ENCODE measurements at regions not wholly inside any gene's neighbourhood (a gene's known extent, or its start where the extent isn't known, plus 50 kb on each side); places are given as distances from the start of the nearest gene placed in this dataset.

GRCh38 chr4:155530290-155530689 lies 136.4 kb upstream of the GUCY1A1 start:
- ChIA-PET POLR2A (no interaction called here), CTCF (interaction anchor here (1.1 kb wide), 1 partner anchor 31 kb away, joined by 4 read pairs; no protein-coding TSS in a partner anchor)
- H3K9me3 Mint-ChIP-seq: no peaks in the 10 kb centered on the region
- DNase-seq (no peak), ATAC-seq (ENCODE audit: poor library complexity) (no peak)
- no peaks in the 10 kb centered on the region for H3K27me3 ChIP-seq (ENCODE audit: control insufficient read depth in 1 of 2, insufficient read depth in 2 of 2, low read length in 2 of 2)
- no peak overlapping the region for H3K4me3 Mint-ChIP-seq
- intact Hi-C loops (cut with DNase I, micrococcal nuclease): no loop called here
- TF ChIP-seq CTCF (IDR thresholded peaks at IDR 0.05): no peak
- no peak overlapping the region for H3K4me3 ChIP-seq (ENCODE audit: low read length)
- H3K36me3 Mint-ChIP-seq (ENCODE audit: low read depth): no peaks in the 10 kb centered on the region
- H3K27ac ChIP-seq (ENCODE audit: low read depth in 1 of 2, low read length in 2 of 2): no peak overlapping the region
- H3K27me3 Mint-ChIP-seq: no peaks in the 10 kb centered on the region
- H3K4me1 Mint-ChIP-seq (ENCODE audit: low read depth): no peaks in the 10 kb centered on the region
- H3K36me3 ChIP-seq (ENCODE audit: insufficient read depth, low read length): no peaks in the 10 kb centered on the region
- H3K4me1 ChIP-seq (ENCODE audit: insufficient read depth, low read length): no peaks in the 10 kb centered on the region
- H3K9me3 ChIP-seq (ENCODE audit: control insufficient read depth in 1 of 2, insufficient read depth in 1 of 2, low read length in 2 of 2): no peaks in the 10 kb centered on the region
- no peak overlapping the region for H3K27ac Mint-ChIP-seq

GRCh38 chr4:155529716-155530115 lies 136.9 kb upstream of the GUCY1A1 start:
- Mint-ChIP-seq H3K27me3 (no peaks in the 10 kb centered on the region), H3K9me3 (no peaks in the 10 kb centered on the region), H3K36me3 (ENCODE audit: low read depth) (no peaks in the 10 kb centered on the region), H3K4me3 (no peak overlapping the region), H3K4me1 (ENCODE audit: low read depth) (no peaks in the 10 kb centered on the region), H3K27ac (no peak overlapping the region)
- Histone ChIP-seq H3K36me3 (ENCODE audit: insufficient read depth, low read length) (no peaks in the 10 kb centered on the region), H3K27ac (ENCODE audit: low read depth in 1 of 2, low read length in 2 of 2) (no peak overlapping the region), H3K4me3 (ENCODE audit: low read length) (no peak overlapping the region), H3K4me1 (ENCODE audit: insufficient read depth, low read length) (no peaks in the 10 kb centered on the region), H3K27me3 (ENCODE audit: control insufficient read depth in 1 of 2, insufficient read depth in 2 of 2, low read length in 2 of 2) (no peaks in the 10 kb centered on the region), H3K9me3 (ENCODE audit: control insufficient read depth in 1 of 2, insufficient read depth in 1 of 2, low read length in 2 of 2) (no peaks in the 10 kb centered on the region)
- no peak for TF ChIP-seq CTCF (IDR thresholded peaks at IDR 0.05)
- ATAC-seq (ENCODE audit: poor library complexity): no peak
- POLR2A ChIA-PET: no interaction called here
- intact Hi-C loops (cut with DNase I, micrococcal nuclease): no loop called here
- DNase-seq: no peak
- CTCF ChIA-PET: interaction anchor here (1.1 kb wide), 1 partner anchor 32 kb away, joined by 4 read pairs; no protein-coding TSS in a partner anchor

- H3K27me3 ChIP-seq (ENCODE audit: control insufficient read depth in 1 of 2, insufficient read depth in 2 of 2, low read length in 2 of 2): no peaks in the 10 kb centered on the region
- H3K36me3 Mint-ChIP-seq (ENCODE audit: low read depth): no peaks in the 10 kb centered on the region
- H3K27ac Mint-ChIP-seq: no peak overlapping the region
- peak in 1 of 14 experiments; percentile 9 for DNase-seq
- H3K27ac ChIP-seq (ENCODE audit: low read depth in 1 of 2, low read length in 2 of 2): no peak overlapping the region
- POLR2A ChIA-PET: no interaction called here
- ATAC-seq (ENCODE audit: poor library complexity): no peak
- H3K27me3 Mint-ChIP-seq: no peaks in the 10 kb centered on the region
- no peak for TF ChIP-seq CTCF (IDR thresholded peaks at IDR 0.05)
- no peaks in the 10 kb centered on the region for H3K9me3 ChIP-seq (ENCODE audit: control insufficient read depth in 1 of 2, insufficient read depth in 1 of 2, low read length in 2 of 2)
- no peaks in the 10 kb centered on the region for H3K4me1 Mint-ChIP-seq (ENCODE audit: low read depth)
- H3K4me3 Mint-ChIP-seq: no peak overlapping the region
- CTCF ChIA-PET: interaction anchor here (1.1 kb wide), 1 partner anchor 32 kb away, joined by 4 read pairs; no protein-coding TSS in a partner anchor
- H3K9me3 Mint-ChIP-seq: no peaks in the 10 kb centered on the region
- no peaks in the 10 kb centered on the region for H3K4me1 ChIP-seq (ENCODE audit: insufficient read depth, low read length)
- no peaks in the 10 kb centered on the region for H3K36me3 ChIP-seq (ENCODE audit: insufficient read depth, low read length)
- intact Hi-C loops (cut with DNase I, micrococcal nuclease): no loop called here
- no peak overlapping the region for H3K4me3 ChIP-seq (ENCODE audit: low read length)
Observed at GRCh38 chr4:155529272-155529671, 137.4 kb upstream of the GUCY1A1 start.

Data from CD4-positive, alpha-beta T cell (primary cell).